Left colon (tissue), 2 donors: ENCODE measurements at regions not wholly inside any gene's neighbourhood (a gene's known extent, or its start where the extent isn't known, plus 50 kb on each side); places are given as distances from the start of the nearest gene placed in this dataset.

Source experiments
- ATAC-seq: fragments of 200-7000 bp; cut with Tn5 transposase; one replicate; pipeline ENCODE4 v1.9.1; 2020; ENCODE audit warnings: mild to moderate bottlenecking, moderate library complexity
- DNase-seq, 2 donors: peaks; one replicate each; pipeline ENCODE4 v3.0.0-alpha.2; 2020
- intact Hi-C, 2 donors: fragments of 100-400 bp; cut with DNase I in 1 of 2; cut with micrococcal nuclease in 1 of 2; formaldehyde crosslinking; loops; one replicate each; pipeline versions ENCODE4 v1.11.2 to v1.14.0; 2022; cut with DNase I, micrococcal nuclease
- donor health status: DM: no; HTN: no; CAD: no.
- donor health status: DM: yes; HTN: yes; CAD: no.

DNA sequence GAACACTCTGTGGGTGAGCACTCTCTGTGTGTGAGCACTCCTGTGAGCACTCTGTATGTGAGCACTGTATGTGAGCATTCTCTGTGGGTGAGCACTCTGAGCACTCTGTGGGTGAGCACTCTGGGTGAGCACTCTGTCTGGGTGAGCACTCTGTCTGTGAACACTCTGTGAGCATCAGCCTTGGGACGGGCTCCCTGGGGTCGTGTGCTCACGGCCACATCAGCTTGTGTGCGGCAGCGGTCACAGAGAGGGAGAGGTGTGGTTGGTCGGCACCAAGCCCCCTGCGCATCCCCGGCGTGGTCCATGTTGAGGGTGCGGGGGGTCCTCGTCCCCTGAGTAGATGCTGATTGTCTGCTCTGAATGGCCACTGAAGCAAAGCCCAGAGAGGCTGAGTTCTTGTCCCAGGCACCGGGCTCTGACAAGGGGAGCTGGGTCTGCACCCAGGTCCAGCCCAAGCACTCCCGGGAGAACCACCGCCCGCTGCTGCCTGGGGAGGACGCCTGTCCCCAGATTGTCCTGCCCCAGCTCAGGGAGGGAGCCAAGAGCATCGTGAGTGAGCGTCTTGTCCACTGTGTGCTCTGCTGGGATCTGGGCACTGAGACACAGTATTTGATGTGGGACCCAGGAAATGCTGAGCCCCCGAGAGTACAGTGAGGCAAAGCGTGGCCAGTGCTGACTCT lies 143.7 kb downstream of the DNAJB6 start:
- intact Hi-C loops, result no loop called here
- no peak for ATAC-seq
- no peak for DNase-seq

DNA sequence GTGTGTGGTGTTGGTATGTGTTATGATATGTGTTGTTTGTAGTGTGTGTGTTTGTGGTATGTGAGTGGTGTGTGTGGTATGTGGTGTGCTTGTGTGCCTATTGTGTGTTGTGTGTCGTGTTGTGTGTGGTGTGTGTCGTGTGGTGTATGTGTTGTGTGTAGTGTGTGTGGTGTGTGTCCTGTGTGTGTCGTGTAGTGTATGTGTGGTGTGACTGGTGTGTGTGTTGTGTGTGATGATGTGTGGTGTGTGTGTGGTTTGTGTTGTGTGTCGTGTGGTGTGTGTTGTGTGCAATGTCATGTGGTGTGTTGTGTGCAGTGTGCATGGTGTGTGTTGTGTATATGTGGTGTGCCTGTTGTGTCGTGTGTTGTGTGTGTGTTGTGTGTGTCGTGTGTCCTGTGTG lies 144.6 kb downstream of the DNAJB6 start:
- DNase-seq, result no peak

DNA sequence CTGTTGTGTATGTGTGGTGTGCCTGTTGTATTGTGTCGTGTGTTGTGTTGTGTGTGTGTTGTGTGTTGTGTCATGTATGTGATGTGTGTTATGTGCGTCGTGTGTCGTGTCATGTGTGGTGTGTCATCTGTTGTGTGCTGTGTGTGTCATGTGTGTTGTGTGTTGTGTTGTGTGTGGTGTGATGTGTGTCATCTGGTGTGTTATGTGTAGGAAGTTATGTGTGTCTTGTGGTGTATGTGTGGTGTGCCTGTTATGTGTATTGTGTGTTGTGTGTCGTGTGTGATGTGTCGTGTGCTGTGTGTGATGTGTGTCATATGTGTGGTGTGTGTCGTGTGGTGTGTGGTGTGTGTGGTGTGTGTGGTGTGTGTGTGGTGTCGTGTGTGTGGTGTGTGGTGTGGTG lies 145.2 kb downstream of the DNAJB6 start:
- intact Hi-C loops, result no loop called here
- DNase-seq, result no peak
- ATAC-seq, result no peak

More for the DNA sequence above, 144.6 kb downstream of the DNAJB6 start:
- intact Hi-C loops, result no loop called here
- ATAC-seq, result no peak

DNA sequence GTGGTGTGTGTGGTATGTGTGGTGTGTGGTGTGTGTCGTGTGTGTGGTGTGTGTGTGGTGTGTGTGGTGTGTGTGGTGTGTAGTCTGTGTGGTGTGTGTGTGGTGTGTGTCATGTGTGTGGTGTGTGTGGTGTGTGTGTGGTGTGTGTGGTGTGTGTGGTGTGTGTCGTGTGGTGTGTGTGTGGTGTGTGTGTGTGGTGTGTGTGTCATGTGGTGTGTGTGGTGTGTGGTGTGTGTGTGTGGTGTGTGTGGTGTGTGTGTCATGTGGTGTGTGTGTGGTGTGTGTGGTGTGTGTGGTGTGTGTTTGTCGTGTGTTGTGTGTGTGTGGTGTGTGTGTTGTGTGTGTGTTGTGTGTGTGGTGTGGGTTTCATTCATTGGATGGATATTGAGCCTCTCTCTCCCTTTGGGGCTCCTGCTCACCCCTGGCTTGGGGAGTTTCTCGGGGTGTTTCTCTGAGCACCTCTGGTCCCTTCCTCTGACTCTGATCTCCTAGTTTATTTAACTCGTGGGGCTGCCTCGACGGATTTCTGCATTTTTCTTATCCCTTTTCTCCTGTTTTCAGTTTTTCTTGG lies 145.8 kb downstream of the DNAJB6 start:
- intact Hi-C loops, result no loop called here
- DNase-seq (no peak), ATAC-seq (no peak)

DNA sequence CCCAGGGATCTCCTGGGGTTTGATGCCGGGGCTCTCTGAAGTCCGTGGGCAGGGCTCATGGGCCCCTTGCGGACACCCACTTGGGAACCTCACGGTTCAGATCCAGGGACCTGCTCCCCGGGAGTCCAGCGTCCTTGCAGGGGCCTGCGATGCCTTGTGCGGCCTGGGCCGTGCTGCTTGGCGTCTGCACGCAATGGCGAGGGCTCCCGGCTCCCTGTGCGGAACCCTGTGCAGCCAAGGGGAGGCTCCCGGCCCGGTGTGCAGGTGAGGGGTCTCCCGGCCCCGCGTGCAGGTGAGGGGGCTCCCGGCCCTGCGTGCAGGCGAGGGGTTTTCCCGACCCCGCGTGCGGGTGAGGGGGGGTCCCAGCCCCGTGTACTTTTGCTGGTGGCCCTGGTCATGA lies 146.7 kb downstream of the DNAJB6 start:
- ATAC-seq, result no peak
- intact Hi-C loops, result no loop called here
- DNase-seq, result no peak

DNA sequence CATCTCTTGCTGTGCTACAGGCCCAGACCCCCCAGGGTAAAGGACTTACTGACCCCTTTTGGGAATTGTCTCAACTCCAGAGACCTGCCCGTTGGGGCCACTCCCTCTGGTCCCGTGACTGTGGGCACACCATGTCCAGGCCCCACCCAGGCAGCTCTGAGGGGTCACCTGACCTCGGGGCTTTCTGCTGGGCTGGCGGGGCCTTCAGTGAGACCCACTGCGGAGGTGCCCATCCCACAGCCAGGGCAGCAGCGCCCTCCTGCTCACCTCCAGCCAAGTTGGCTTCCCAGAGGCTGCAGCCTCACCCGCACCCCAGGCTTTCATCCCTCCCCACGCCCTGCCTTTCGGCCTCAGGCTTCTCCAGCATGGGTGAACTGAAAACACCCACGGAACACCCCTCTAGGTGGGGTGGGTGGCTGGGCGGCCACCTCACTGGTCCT lies 147.2 kb downstream of the DNAJB6 start:
- no peak for ATAC-seq

DNA sequence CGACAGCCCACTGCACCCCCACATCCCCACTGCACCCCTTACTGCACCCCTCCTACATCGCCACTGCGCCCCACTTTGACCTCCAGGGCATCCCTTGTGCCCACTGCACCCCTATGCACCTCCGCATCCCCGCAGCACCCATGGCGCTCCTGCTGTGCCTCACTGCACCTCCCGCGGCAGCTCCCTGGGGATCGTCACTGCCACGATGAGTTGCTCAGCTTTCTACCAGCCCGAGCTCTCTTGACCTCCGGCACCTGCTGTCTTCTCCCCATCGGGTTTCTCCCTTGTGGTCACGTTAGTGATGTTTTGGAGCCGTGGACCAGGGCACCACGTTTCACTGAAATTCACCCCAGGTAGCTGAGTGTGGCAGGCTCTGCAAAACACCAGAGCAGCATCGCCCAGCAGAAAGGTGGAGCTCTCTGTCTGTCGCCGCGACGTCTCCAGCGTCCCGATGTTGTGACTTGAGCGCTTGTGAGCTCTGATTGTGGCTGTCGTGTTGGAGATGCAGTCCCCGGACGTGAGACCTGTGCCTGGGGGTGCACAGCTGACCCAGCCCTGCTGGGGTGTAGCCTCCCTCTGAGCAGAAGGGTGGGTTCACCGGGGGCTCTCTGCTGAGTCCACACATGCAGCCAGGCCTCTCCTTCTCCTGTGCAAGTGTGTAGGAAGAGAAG lies 147.7 kb downstream of the DNAJB6 start:
- no peak for ATAC-seq
- intact Hi-C loops, result no loop called here
- no peak for DNase-seq

More for the DNA sequence above, 147.2 kb downstream of the DNAJB6 start:
- no peak for DNase-seq
- intact Hi-C loops, result no loop called here

DNA sequence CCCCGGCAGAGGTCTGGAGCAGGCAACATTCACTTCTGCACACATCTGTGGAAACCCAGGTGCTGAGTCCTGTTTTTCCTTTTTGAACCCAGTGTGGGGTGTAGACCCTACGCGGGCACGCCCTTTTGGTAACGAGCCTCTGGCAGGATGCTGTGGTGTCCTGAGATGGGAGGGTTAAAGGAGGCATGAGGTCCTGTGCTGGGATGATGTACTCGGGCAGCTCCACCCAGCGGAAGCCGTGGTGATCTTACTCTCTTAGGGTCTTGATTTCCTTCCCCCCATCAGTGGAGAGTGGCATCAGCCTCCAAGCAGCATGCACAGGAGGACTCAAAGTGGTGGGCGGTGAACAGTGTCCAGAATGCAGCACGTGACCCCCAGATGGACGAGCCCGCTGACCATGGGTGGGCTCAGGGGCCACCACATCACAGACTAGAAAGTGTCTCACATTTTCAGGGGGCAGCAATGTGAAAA lies 148.6 kb downstream of the DNAJB6 start:
- intact Hi-C loops, result no loop called here
- DNase-seq (no peak), ATAC-seq (no peak)

DNA sequence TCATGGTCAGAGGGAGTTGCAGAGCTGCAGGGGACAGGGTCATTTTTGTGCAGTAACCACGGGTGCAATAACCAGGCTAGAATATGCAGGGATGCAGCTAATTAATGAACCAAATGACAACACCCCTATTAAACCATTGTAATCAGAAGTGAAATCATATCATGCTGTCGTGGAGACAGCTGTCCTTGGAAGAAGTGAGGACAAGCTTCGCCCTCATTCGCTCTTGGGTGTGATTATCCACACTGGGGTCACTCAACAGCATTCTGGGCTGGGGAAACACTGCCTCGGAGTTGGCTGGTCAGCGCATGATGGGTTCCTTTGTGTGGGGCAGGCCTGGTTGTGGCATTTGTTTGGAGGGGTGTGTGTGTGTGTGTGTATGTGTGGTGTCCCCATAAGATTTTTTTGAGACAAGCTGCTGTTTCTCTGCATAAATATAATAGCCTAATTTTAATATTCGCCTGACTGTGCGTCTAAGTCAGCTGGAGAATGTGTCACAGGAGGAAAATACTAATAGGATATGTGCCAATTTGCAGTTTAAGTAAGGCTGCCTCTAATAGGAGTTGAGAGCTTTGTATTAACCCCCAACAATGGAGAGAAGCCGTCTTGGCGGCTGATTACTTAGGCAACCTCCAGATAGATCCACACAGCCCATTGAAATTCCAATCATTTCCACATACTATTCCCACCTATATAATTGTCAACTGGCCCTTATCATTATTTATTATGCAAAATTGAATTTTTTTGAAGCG lies 149.4 kb downstream of the DNAJB6 start:
- DNase-seq (no peak), ATAC-seq (no peak)
- intact Hi-C loops, result no loop called here

DNA sequence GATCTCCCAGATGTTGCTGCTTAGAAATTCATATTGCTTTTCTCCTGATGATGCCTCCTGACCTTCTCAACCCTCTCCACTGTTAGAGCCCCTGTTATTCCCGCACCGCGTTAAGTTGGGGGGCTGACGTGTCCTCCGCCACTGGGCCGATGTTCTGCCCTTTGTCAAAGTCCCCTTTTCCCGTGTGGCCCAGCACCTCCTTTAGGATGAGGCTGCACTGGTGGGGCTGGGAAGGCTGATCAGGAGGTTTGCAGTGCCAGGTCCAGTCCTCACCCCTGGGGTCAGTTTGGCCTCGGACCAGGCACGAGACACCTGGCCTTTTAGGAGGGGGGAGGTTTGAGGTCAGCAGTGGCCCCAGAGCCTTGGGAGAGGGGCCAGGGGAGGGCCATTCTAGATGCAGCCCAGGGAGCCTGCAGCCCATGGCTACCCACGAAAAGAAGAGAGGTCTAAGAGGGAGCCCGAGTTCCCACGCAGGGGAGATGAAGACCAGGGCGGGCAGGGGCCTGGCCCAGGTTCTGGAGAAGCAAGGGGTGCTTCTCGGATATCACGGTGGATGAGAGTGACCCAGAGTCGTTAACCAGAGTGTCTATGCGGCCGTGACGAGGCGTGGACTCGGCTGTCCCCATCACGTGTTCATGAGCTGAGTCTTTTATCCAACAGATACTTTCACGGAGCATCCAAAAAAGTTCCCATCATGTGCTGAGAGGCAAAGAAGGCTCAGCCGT lies 150.4 kb downstream of the DNAJB6 start:
- ATAC-seq (no peak), DNase-seq (no peak)
- intact Hi-C loops, result no loop called here

DNA sequence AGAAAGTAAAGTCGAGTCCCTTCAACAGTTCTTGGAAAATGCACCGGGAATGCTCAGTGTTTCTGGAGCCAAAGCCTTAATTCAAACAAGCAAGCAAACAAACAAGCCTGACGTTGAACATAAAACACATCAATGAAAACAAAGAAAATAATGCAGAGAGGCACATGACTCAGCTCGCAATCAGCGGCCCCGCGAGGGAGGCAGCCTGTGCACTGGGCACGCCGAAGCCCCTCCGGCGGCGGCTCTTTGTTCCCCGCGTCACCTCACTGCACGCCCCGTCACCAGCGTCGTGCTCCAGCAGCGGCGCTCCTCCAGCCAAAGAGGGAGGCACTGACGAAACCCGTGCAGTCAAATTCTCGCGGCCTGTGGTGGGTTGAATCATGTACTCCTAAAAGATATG lies 151.5 kb downstream of the DNAJB6 start:
- DNase-seq, result no peak
- intact Hi-C loops, result no loop called here

DNA sequence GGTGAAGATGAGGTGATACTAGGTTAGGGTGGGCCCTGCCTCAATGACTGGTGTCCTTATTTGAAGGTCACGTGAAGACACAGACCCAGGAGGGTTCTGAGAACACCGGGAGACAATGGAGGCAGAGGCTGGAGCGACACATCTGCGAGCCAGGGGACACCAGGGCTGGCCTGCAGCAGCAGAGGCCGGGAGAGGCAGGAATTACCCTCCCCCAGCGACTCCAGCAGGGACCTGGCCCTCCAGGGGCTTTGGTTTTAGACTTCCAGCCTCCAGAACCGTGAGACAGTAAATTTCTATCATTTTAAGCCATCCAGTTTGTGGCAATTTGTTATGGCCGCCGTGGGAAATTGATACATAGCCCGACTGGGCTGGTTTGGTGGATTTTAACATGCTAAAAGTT lies 152.2 kb downstream of the DNAJB6 start:
- intact Hi-C loops, result no loop called here
- ATAC-seq (no peak), DNase-seq (no peak)

More for the DNA sequence above, 151.5 kb downstream of the DNAJB6 start:
- ATAC-seq, result no peak
